Left colon (tissue), 2 donors: ENCODE measurements at regions not wholly inside any gene's neighbourhood (a gene's known extent, or its start where the extent isn't known, plus 50 kb on each side); places are given as distances from the start of the nearest gene placed in this dataset.
A peak's percentile ranks its signal among the peaks of the same experiment; 100 is the strongest.

Experiments used
- ATAC-seq: fragments of 200-7000 bp; cut with Tn5 transposase; one replicate; pipeline ENCODE4 v1.9.1; 2020; ENCODE audit warnings: mild to moderate bottlenecking, moderate library complexity
- DNase-seq, 2 donors: peaks; one replicate each; pipeline ENCODE4 v3.0.0-alpha.2; 2020
- intact Hi-C, 2 donors: fragments of 100-400 bp; cut with DNase I in 1 of 2; cut with micrococcal nuclease in 1 of 2; formaldehyde crosslinking; loops; one replicate each; pipeline versions ENCODE4 v1.11.2 to v1.14.0; 2022; cut with DNase I, micrococcal nuclease
- donor health status: DM: no; HTN: no; CAD: no.
- donor health status: DM: yes; HTN: yes; CAD: no.

DNA sequence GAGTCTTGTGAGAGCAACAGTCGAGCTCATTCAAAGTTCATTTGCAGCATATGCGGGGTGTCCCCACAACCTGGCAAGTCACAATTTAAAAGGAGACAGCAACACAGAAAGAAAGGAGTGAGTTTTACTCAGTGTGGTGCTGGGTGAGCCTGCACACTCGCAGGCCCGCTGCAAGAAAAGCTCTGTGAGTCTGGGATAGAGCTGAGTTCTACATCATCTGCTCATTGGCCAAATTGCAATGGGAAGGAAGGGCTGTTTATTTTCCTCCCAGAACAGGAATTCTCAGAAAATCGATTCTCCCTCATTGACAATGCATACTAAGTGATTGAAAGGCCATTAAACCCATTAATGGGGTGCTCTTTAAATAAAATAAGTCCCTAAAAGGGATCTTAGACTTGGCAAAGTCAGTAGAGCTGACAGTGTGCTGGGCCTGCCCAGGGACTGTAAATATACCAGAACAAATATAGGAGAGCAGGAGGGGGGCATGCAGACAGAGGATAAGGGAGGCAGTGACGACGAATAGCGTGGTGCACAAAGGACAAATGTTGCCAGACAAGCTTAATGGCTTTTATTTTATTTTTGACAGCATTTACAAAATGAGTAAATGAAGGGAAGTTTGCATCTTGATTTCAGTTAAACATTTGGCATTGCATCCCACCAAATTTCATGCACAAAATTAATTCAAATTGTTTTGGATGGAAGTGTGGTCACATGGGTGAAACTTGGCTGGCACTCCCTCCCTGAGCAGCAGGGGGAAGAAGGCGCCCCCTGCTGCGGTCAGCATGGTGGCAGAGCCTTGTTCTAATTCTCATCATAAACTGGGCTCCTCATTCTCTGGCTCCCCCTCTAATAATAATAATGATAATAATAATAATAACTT is 215.7 kb downstream of the SNX10 start:
- ATAC-seq (no peak), DNase-seq (no peak)
- intact Hi-C loops: no loop called here

DNA sequence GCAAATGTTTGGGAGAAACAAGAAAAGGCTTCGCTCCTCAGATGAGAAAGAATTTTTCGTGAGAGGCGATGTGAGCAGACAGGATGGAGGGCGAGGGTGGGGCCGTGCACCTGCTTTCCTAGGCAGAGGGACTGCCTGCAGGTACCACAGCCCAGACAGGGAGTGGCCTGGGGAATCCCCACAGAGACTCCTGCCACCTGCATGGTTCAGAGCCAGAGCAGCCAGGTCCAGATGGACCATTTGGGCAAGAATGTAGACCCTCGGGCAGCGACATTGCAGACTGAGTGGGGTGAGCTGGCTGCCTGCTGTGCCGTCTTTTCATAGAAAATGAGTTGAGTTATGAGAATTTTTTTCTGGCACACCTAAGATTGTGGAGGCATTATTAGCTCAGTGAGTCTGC is 216.8 kb downstream of the SNX10 start:
- DNase-seq: peak; percentile 57 to 63
- intact Hi-C loops: no loop called here
- peak; percentile 87 for ATAC-seq

GRCh38 chr7:26508917-26509316 is 217.3 kb downstream of the SNX10 start:
- DNase-seq: no peak
- ATAC-seq: peak; percentile 72
- intact Hi-C loops: no loop called here

DNA sequence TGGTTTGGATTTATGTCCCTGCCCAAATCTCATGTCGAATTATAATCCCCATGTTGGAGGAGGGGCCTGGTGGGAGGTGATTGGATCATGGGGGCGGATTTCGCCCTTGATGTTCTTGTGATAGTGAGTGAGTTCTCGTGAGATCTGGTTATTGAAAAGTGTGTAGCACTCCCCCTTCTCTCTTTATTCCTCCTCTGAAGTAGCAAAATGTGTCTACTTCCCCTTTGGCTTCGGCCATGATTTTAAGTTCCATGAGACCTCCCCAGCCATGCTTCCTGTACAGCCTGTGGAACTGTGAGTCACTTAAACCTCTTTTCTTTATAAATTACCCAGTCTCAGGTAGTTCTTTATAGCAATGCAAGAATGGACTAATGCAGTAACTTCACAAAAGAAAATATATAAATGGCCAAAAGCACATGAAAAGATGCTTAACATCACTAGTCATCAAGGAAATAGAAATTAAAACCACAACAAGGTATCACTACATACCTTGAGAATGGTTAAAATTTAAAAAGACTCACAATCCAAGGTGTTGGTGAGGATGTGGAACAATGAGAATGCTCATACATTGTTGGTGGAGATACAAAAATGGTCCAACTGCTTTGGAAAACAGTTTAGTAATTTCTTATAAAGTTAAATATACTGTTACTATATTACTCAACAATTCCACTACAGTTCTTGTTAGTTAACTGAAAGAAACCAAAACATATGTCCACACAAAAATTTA is 218.7 kb downstream of the SNX10 start:
- intact Hi-C loops: no loop called here
- ATAC-seq (no peak), DNase-seq (no peak)

DNA sequence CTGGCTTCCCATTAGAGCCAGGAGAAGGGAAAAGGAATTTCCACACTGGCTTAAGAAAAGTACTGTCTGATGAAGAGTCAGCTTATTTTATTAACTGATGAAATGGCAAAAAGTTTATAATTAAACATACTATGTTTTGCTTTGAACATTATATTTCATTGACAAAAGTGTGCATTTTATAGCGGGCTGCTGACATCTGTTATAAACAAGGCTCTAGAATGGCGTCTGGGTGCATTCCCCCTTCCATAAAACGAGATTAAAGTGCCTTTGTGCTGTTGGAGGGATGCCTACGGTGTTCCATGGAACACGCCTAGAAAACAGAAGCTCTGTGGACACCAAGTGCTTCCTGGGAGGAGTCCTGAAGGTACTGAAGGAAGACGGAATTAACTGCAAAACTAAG is 220.2 kb downstream of the SNX10 start:
- peak; percentile 42 for ATAC-seq
- intact Hi-C loops: no loop called here
- DNase-seq: no peak

GRCh38 chr7:26512737-26513136 is 221.1 kb downstream of the SNX10 start:
- intact Hi-C loops: no loop called here
- DNase-seq: no peak
- ATAC-seq: no peak

DNA sequence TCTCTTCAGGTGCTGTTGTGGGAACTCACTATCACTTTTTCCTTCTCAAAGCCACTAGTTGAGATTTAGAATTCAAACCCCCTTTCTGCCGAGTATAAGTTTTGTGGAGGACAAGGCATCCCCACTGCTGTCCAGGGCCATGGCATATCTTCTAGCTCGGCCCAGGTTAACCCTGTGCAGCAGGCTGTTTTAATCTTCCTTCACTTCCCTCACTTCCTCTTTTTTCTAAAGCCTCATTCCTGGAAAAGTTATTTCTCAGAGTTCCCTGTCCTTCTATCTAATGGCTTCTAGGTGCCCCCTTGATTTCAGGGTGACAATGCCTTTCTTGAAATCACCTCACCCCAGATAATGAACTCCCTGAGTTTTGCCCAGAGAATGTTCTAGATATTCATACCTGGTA is 222.3 kb downstream of the SNX10 start:
- ATAC-seq: no peak
- intact Hi-C loops: no loop called here
- DNase-seq: no peak

DNA sequence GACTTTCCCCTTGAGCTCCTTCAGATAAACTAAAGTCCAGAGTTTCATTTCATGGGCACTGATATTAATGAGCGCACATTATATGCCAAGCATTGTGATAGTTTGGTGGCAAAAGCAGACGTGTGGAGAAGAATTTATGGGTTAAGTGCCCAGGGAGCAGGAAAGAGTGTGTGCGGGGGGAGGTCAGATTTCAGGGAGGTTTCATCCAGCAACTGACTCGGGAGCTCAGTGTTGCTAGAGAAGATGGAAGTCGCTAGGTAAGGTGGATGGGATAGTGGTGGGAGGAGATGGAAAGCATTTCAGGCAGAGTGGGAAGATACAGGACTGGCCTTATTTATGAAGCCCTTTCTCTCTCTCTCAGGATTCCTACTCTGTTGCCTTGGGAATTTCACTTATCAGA is 223.0 kb downstream of the SNX10 start:
- ATAC-seq: no peak
- intact Hi-C loops: no loop called here
- no peak for DNase-seq

DNA sequence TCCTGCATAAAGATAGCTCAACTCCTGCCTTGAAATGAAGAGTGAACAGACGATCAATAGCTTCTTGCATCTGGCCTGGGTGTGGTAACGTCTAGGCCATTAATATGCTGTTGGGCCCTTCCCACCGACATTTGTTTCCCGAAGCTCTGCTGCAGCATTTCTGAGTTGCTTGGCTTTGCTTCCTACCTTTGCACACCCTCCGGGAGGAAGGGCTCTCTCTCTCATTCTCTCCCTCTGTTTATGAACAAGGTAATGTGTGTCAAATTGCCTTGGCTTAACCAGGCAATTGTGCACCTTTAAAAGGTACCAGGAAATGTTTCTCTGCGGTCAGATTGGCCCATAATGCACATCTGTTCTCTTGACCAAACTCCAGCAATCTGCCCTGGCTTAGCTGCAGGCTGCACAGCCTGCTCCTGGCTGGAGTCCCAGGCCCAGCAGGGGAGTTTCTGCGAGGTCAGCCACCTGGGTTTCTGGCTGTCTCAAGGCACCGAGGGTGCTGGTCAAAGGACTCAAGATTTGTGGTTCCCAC is 223.7 kb downstream of the SNX10 start:
- DNase-seq: peak; percentile 65 to 74
- intact Hi-C loops: no loop called here
- peak; percentile 94 for ATAC-seq

DNA sequence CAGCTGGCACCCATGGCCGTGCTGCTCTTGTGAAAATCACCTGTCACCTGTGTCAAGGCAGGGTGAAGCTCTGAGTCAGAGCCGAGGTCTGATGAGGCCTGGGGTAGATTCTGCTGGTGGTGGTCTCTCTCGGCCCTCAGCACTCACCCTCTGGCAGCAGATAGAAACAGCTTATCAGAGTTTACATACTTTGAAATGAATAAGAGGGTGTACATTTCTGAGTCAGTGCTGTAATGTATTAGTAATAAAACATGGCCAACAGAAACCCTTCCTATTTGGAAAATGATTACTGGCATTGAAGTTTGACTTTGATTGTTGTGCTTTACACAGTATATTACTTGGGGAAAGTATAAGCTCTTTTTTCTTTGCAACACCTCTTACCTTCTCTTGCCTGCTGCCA is 228.8 kb downstream of the SNX10 start:
- DNase-seq (no peak), ATAC-seq (no peak)
- intact Hi-C loops: no loop called here

- DNase-seq: no peak
- intact Hi-C loops: no loop called here
- no peak for ATAC-seq
Observed at GRCh38 chr7:26522633-26523032, 231.0 kb downstream of the SNX10 start.

GRCh38 chr7:26525398-26526264 is 234.0 kb downstream of the SNX10 start:
- ATAC-seq (peak; percentile 99), DNase-seq (peak; percentile 21 to 54)
- intact Hi-C loops: no loop called here

DNA sequence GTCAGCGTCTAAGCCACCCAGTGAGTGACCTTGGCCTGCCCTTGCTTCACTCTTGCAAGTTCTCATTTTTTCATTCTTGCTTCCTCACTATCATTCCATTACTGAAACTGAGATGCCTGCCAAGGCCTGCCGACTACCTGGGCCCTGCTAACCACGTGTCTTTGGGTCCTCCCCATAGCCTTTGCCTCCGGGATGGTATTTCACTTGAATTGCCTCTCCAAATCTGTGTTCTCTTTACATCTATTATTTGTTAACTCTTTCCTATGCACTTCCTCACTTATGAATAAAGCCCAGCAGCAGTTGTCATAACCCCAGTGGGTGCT is 234.6 kb downstream of the SNX10 start:
- DNase-seq (no peak), ATAC-seq (peak; percentile 33)
- intact Hi-C loops: no loop called here

- intact Hi-C loops: no loop called here
- no peak for ATAC-seq
- no peak for DNase-seq
Observed at GRCh38 chr7:26531926-26532325, 240.3 kb downstream of the SNX10 start.

- no peak for DNase-seq
- ATAC-seq: no peak
- intact Hi-C loops: no loop called here
Observed at GRCh38 chr7:26532471-26532870, 240.8 kb downstream of the SNX10 start.

DNA sequence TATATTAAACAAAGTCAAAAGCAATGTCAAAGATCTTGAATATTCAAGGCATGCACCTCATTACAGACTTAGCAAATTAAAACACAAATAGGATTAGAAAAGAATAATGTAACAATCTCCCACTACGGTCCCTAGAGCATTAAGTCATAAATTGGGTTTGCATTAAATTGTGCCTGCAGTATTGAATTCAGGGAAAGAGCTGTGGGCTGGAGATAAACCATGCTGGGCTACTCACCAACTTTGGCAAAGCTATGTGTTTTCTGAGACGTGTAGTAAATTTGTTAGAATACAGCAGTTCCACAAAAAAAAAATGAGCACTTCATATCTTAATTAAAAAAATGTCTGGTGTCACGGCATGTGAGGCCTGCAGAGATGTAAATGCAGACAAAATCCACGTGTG is 241.6 kb downstream of the SNX10 start:
- intact Hi-C loops: no loop called here
- DNase-seq: no peak
- ATAC-seq: no peak

GRCh38 chr7:26534649-26535482 is 243.2 kb downstream of the SNX10 start:
- no peak for DNase-seq
- intact Hi-C loops: no loop called here
- ATAC-seq: peak; percentile 91

DNA sequence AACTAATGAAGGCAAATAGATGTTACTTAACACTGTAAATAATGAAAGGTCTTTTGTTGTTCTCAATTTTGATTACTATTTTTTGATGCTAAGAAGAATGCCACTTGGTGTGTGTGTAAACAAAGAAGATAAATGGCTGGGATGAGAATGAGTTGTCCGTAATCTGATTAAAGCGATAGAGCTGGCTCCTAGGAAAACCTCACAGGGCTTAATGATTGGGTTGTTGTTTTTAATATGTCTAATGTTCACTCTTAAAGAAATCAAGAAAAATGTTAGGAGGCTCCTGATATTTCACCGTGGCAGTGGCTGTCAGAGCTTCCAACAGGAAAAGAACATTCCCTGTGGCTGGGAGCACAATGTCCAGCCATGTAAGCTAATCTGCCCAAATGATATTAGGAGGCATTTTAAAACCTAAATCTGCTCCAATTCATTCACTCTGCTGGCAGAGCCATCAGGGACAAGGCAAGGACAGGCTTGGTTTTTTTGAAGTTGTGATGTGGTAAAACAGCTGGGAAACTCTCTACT is 243.9 kb downstream of the SNX10 start:
- no peak for DNase-seq
- intact Hi-C loops: no loop called here
- no peak for ATAC-seq
